Tibial nerve (tissue), 3 donors: ENCODE measurements at regions not wholly inside any gene's neighbourhood (a gene's known extent, or its start where the extent isn't known, plus 50 kb on each side); places are given as distances from the start of the nearest gene placed in this dataset.

Experiments used
- POLR2A ChIP-seq, 2 donors: fragments of 450-650 bp; IDR thresholded peaks; one replicate each; pipeline ENCODE4 v1.6.1; 2017; ENCODE audit warnings: antibody characterized with exemption in 2 of 2, mild to moderate bottlenecking in 2 of 2, moderate library complexity in 2 of 2
- TF ChIP-seq, protein P1 (sequence below), 5 experiments: fragments of 200-600 bp in 3 of 5; fragments of 450-650 bp in 2 of 5; sonication (generic) in 3 of 5; IDR thresholded peaks; one replicate each; pipeline ENCODE4 v1.5.1; 2016 to 2019; ENCODE audit warnings: antibody characterized with exemption in 5 of 5, mild to moderate bottlenecking in 3 of 5, moderate library complexity in 2 of 5

- no peak for TF ChIP-seq POLR2A (IDR thresholded peaks at IDR 0.05)
- TF ChIP-seq, protein P1, sequence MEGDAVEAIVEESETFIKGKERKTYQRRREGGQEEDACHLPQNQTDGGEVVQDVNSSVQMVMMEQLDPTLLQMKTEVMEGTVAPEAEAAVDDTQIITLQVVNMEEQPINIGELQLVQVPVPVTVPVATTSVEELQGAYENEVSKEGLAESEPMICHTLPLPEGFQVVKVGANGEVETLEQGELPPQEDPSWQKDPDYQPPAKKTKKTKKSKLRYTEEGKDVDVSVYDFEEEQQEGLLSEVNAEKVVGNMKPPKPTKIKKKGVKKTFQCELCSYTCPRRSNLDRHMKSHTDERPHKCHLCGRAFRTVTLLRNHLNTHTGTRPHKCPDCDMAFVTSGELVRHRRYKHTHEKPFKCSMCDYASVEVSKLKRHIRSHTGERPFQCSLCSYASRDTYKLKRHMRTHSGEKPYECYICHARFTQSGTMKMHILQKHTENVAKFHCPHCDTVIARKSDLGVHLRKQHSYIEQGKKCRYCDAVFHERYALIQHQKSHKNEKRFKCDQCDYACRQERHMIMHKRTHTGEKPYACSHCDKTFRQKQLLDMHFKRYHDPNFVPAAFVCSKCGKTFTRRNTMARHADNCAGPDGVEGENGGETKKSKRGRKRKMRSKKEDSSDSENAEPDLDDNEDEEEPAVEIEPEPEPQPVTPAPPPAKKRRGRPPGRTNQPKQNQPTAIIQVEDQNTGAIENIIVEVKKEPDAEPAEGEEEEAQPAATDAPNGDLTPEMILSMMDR (IDR thresholded peaks at IDR 0.05), result no peak
These were observed 4485.9 kb upstream of the OR11H1 start for GRCh38 chr22:11042116-11042515.
